ENCODE measurements at regions not wholly inside any gene's neighbourhood (a gene's known extent, or its start where the extent isn't known, plus 50 kb on each side); places are given as distances from the start of the nearest gene placed in this dataset.

GRCh38 chr2:56763683-56764082 is 579.9 kb downstream of the CCDC85A start:
- Histone ChIP-seq H3K4me1 (no peaks in the 10 kb centered on the region), H3K36me3 (replicated peaks in 1 of 2; ENCODE audit: insufficient read depth in 1 of 2, low read depth in 2 of 2) (no peaks in the 10 kb centered on the region), H3K27me3 (no peaks in the 10 kb centered on the region), H3K27ac (no peak overlapping the region), H3K9me3 (no peaks in the 10 kb centered on the region), H3K4me3 (no peak overlapping the region)
- ATAC-seq (no peak), DNase-seq (no peak)
- intact Hi-C loops (cut with DNase I) = no loop called here
- 36 to 48% methylated on average over 2 of the region's 2 CpGs for WGBS, 2 donors
- TF ChIP-seq CTCF (IDR thresholded peaks at IDR 0.05) = no peak
- no peak for TF ChIP-seq POLR2A (IDR thresholded peaks at IDR 0.05)

GRCh38 chr2:56768973-56769372 is 585.2 kb downstream of the CCDC85A start:
- H3K27me3 ChIP-seq = no peaks in the 10 kb centered on the region
- DNase-seq (no peak), ATAC-seq (no peak)
- H3K27ac ChIP-seq = no peak overlapping the region
- no peaks in the 10 kb centered on the region for H3K4me1 ChIP-seq
- intact Hi-C loops (cut with DNase I) = no loop called here
- no peaks in the 10 kb centered on the region for H3K9me3 ChIP-seq
- TF ChIP-seq POLR2A (IDR thresholded peaks at IDR 0.05) = no peak
- TF ChIP-seq CTCF (IDR thresholded peaks at IDR 0.05) = no peak
- no peak overlapping the region for H3K4me3 ChIP-seq
- H3K36me3 ChIP-seq (replicated peaks in 1 of 2; ENCODE audit: insufficient read depth in 1 of 2, low read depth in 2 of 2) = no peaks in the 10 kb centered on the region

GRCh38 chr2:56770490-56770889 is 586.7 kb downstream of the CCDC85A start:
- WGBS, 2 donors = 34 to 51% methylated on average over 2 of the region's 2 CpGs
- no peaks in the 10 kb centered on the region for H3K36me3 ChIP-seq (replicated peaks in 1 of 2; ENCODE audit: insufficient read depth in 1 of 2, low read depth in 2 of 2)
- intact Hi-C loops (cut with DNase I) = no loop called here
- H3K4me1 ChIP-seq = no peaks in the 10 kb centered on the region
- H3K4me3 ChIP-seq = no peak overlapping the region
- DNase-seq = no peak
- H3K9me3 ChIP-seq = no peaks in the 10 kb centered on the region
- ATAC-seq = no peak
- no peak for TF ChIP-seq POLR2A (IDR thresholded peaks at IDR 0.05)
- TF ChIP-seq CTCF (IDR thresholded peaks at IDR 0.05) = no peak
- H3K27me3 ChIP-seq = no peaks in the 10 kb centered on the region
- no peak overlapping the region for H3K27ac ChIP-seq

GRCh38 chr2:56784046-56784445 is 600.3 kb downstream of the CCDC85A start:
- no peak for DNase-seq
- Histone ChIP-seq H3K9me3 (no peaks in the 10 kb centered on the region), H3K36me3 (replicated peaks in 1 of 2; ENCODE audit: insufficient read depth in 1 of 2, low read depth in 2 of 2) (no peaks in the 10 kb centered on the region), H3K27ac (no peak overlapping the region), H3K27me3 (no peaks in the 10 kb centered on the region), H3K4me1 (no peaks in the 10 kb centered on the region), H3K4me3 (no peak overlapping the region)
- intact Hi-C loops (cut with DNase I) = no loop called here
- no peak for ATAC-seq
- WGBS, 2 donors = 64 to 82% methylated on average over 3 of the region's 3 CpGs
- TF ChIP-seq POLR2A (IDR thresholded peaks at IDR 0.05) = no peak
- TF ChIP-seq CTCF (IDR thresholded peaks at IDR 0.05) = no peak

GRCh38 chr2:56801214-56801613 is 617.4 kb downstream of the CCDC85A start:
- 85 to 88% methylated on average over 2 of the region's 2 CpGs for WGBS, 2 donors
- ATAC-seq (no peak), DNase-seq (no peak)
- Histone ChIP-seq H3K4me3 (no peak overlapping the region), H3K9me3 (no peaks in the 10 kb centered on the region), H3K4me1 (no peaks in the 10 kb centered on the region), H3K36me3 (replicated peaks in 1 of 2; ENCODE audit: insufficient read depth in 1 of 2, low read depth in 2 of 2) (no peaks in the 10 kb centered on the region), H3K27me3 (no peaks in the 10 kb centered on the region), H3K27ac (no peak overlapping the region)
- intact Hi-C loops (cut with DNase I) = no loop called here
- TF ChIP-seq POLR2A (IDR thresholded peaks at IDR 0.05) (no peak), CTCF (IDR thresholded peaks at IDR 0.05) (no peak)
